Liver (tissue), 8 donors: ENCODE measurements at regions not wholly inside any gene's neighbourhood (a gene's known extent, or its start where the extent isn't known, plus 50 kb on each side); places are given as distances from the start of the nearest gene placed in this dataset.

Source experiments
- DNase-seq: peaks from one replicate; pipeline ENCODE4 v3.0.0-alpha.2; 2017; ENCODE audit warnings: low spot score
- H3K27ac ChIP-seq, 2 donors: one replicate each; pipeline ENCODE4 v1.7.0; 2013; ENCODE audit warnings: inconsistent platforms in 2 of 2, low read length in 2 of 2, control low read depth in 1 of 2, low read depth in 1 of 2, mild to moderate bottlenecking in 1 of 2
- H3K27me3 ChIP-seq, 4 donors: one replicate each; pipeline versions ENCODE4 v1.6.1 to v1.7.0; 2013; ENCODE audit warnings: low read length in 3 of 4, inconsistent platforms in 1 of 4, mild to moderate bottlenecking in 1 of 4, moderate library complexity in 1 of 4; ENCODE audit not compliant: control insufficient read depth in 4 of 4, insufficient read depth in 4 of 4
- H3K36me3 ChIP-seq, 4 donors: one replicate each; pipeline versions ENCODE4 v1.6.1 to v1.7.0; 2013; ENCODE audit warnings: low read length in 3 of 4, mild to moderate bottlenecking in 3 of 4, low read depth in 1 of 4, moderate library complexity in 1 of 4; ENCODE audit not compliant: control insufficient read depth in 4 of 4, insufficient read depth in 3 of 4
- H3K4me1 ChIP-seq, 4 donors: one replicate each; pipeline versions ENCODE4 v1.6.1 to v1.7.0; 2013; ENCODE audit warnings: low read length in 3 of 4, mild to moderate bottlenecking in 3 of 4, moderate library complexity in 1 of 4; ENCODE audit not compliant: control insufficient read depth in 4 of 4, insufficient read depth in 4 of 4
- H3K4me3 ChIP-seq, 3 donors: one replicate each; pipeline versions ENCODE4 v1.6.1 to v1.7.0; 2013; ENCODE audit warnings: low read length in 3 of 3, control low read depth in 1 of 3, low read depth in 1 of 3, mild to moderate bottlenecking in 1 of 3
- H3K9ac ChIP-seq, 2 donors: one replicate each; pipeline ENCODE4 v1.7.0; 2013; ENCODE audit warnings: low read length in 2 of 2, mild to moderate bottlenecking in 2 of 2, moderate library complexity in 2 of 2, control low read depth in 1 of 2, low read depth in 1 of 2
- H3K9me3 ChIP-seq, 4 donors: one replicate each; pipeline versions ENCODE4 v1.6.1 to v1.7.0; 2013; ENCODE audit warnings: low read length in 3 of 4; ENCODE audit not compliant: control insufficient read depth in 4 of 4
- ATF3 ChIP-seq: IDR thresholded peaks from 2 replicates; pipeline ENCODE4 v1.6.1; 2016; ENCODE audit warnings: antibody characterized with exemption
- CTCF ChIP-seq: fragments of 150-350 bp; IDR thresholded peaks from 2 replicates; pipeline ENCODE4 v1.5.1; 2017; ENCODE audit warnings: improper control_type of control experiment, low read depth, low read length; ENCODE audit not compliant: missing input control
- EGR1 ChIP-seq, 2 donors: IDR thresholded peaks; 2 replicates each; pipeline ENCODE4 v1.6.1; 2016 to 2018; ENCODE audit warnings: antibody characterized with exemption in 2 of 2, low read depth in 2 of 2
- FOXA1 ChIP-seq: IDR thresholded peaks from 2 replicates; pipeline ENCODE4 v1.6.1; 2016; ENCODE audit warnings: antibody characterized with exemption
- FOXA2 ChIP-seq: IDR thresholded peaks from 2 replicates; pipeline ENCODE4 v1.6.1; 2016; ENCODE audit warnings: antibody characterized with exemption
- GABPA ChIP-seq, 2 donors: IDR thresholded peaks in 1 of 2; conservative IDR thresholded peaks in 1 of 2; 2 replicates each; pipeline ENCODE4 v1.6.1; 2016; ENCODE audit warnings: antibody characterized with exemption in 2 of 2, mild to moderate bottlenecking in 1 of 2, moderate library complexity in 1 of 2
- HNF4A ChIP-seq, 2 donors: conservative IDR thresholded peaks; 2 replicates each; pipeline ENCODE4 v1.6.1; 2016; ENCODE audit warnings: antibody characterized with exemption in 2 of 2, mild to moderate bottlenecking in 2 of 2
- HNF4G ChIP-seq: IDR thresholded peaks from 2 replicates; pipeline ENCODE4 v1.6.1; 2016; ENCODE audit warnings: antibody characterized with exemption
- JUND ChIP-seq, 2 donors: IDR thresholded peaks; 2 replicates each; pipeline ENCODE4 v1.6.1; 2016; ENCODE audit warnings: antibody characterized with exemption in 2 of 2
- MAX ChIP-seq: IDR thresholded peaks from 2 replicates; pipeline ENCODE4 v1.6.1; 2016; ENCODE audit warnings: antibody characterized with exemption
- NR2F2 ChIP-seq: IDR thresholded peaks from 2 replicates; pipeline ENCODE4 v1.6.1; 2016; ENCODE audit warnings: antibody characterized with exemption
- RAD21 ChIP-seq, 2 donors: IDR thresholded peaks; 2 replicates each; pipeline ENCODE4 v1.6.1; 2016; ENCODE audit warnings: antibody characterized with exemption in 2 of 2, mild to moderate bottlenecking in 2 of 2
- REST ChIP-seq: IDR thresholded peaks from 2 replicates; pipeline ENCODE4 v1.6.1; 2016; ENCODE audit warnings: antibody characterized with exemption, mild to moderate bottlenecking
- RXRA ChIP-seq, 2 donors: IDR thresholded peaks; 2 replicates each; pipeline ENCODE4 v1.6.1; 2017 to 2018; ENCODE audit warnings: antibody characterized with exemption in 2 of 2, mild to moderate bottlenecking in 1 of 2
- SP1 ChIP-seq: IDR thresholded peaks from 2 replicates; pipeline ENCODE4 v1.6.1; 2018; ENCODE audit warnings: antibody characterized with exemption, mild to moderate bottlenecking
- TAF1 ChIP-seq: conservative IDR thresholded peaks from 2 replicates; pipeline ENCODE4 v1.6.1; 2016; ENCODE audit warnings: antibody characterized with exemption, mild to moderate bottlenecking
- YY1 ChIP-seq: IDR thresholded peaks from 2 replicates; pipeline ENCODE4 v1.6.1; 2016; ENCODE audit warnings: antibody characterized with exemption, mild to moderate bottlenecking
- ZBTB33 ChIP-seq: IDR thresholded peaks from 2 replicates; pipeline ENCODE4 v1.6.1; 2016; ENCODE audit warnings: antibody characterized with exemption
- WGBS: extraction: QIAGEN DNeasy Blood & Tissue Kit; methylation state at CpG from one replicate; pipeline ENCODE4 v1.1.7; 2013; 5-methylcytosine and 5-hydroxymethylcytosine counted together
- donor health status: healthy.
- donor health status: healthy.
- donor health status: healthy.
- donor health status: healthy.
- donor health status: healthy.

GRCh38 chr5:72569408-72569944 lies 62.3 kb upstream of the ZNF366 start:
- TF ChIP-seq NR2F2, result no peak
- TF ChIP-seq TAF1, result no peak
- Histone ChIP-seq H3K9me3 (no peaks in the 10 kb centered on the region), H3K4me1 (no peaks in the 10 kb centered on the region), H3K4me3 (no peak overlapping the region), H3K9ac (no peak overlapping the region), H3K27ac (no peak overlapping the region), H3K27me3 (no peaks in the 10 kb centered on the region), H3K36me3 (no peaks in the 10 kb centered on the region)
- no peak for DNase-seq
- WGBS, result 84% methylated on average over 5 of the region's 5 CpGs

GRCh38 chr5:72566746-72567145 lies 59.5 kb upstream of the ZNF366 start:
- no peak for TF ChIP-seq RAD21 (IDR thresholded peaks at IDR 0.05)
- no peak for TF ChIP-seq JUND (IDR thresholded peaks at IDR 0.05)
- no peak for TF ChIP-seq NR2F2
- TF ChIP-seq REST, result no peak
- no peak for TF ChIP-seq EGR1 (IDR thresholded peaks at IDR 0.05; ENCODE audit: low read depth in 2 of 2)
- no peak for TF ChIP-seq RXRA (IDR thresholded peaks at IDR 0.05)
- no peak for TF ChIP-seq MAX
- TF ChIP-seq FOXA1, result no peak
- no peak for TF ChIP-seq ATF3
- TF ChIP-seq SP1, result no peak
- no peak for TF ChIP-seq HNF4G
- no peak for TF ChIP-seq TAF1
- TF ChIP-seq FOXA2, result no peak
- TF ChIP-seq GABPA (IDR thresholded peaks at IDR 0.05 in 1 of 2, conservative IDR thresholded peaks at IDR 0.05 in 1 of 2), result no peak
- TF ChIP-seq CTCF, result no peak
- TF ChIP-seq ZBTB33, result no peak
- TF ChIP-seq HNF4A (conservative IDR thresholded peaks at IDR 0.05), result no peak
- TF ChIP-seq YY1, result no peak
- 88% methylated on average over 1 of the region's 1 CpG for WGBS
- no peak overlapping the region for H3K27ac ChIP-seq
- no peak for DNase-seq
- no peaks in the 10 kb centered on the region for H3K27me3 ChIP-seq
- no peaks in the 10 kb centered on the region for H3K4me1 ChIP-seq
- no peaks in the 10 kb centered on the region for H3K9me3 ChIP-seq
- H3K36me3 ChIP-seq, result no peaks in the 10 kb centered on the region
- H3K4me3 ChIP-seq, result no peak overlapping the region
- no peak overlapping the region for H3K9ac ChIP-seq
